ENCODE measurements at regions not wholly inside any gene's neighbourhood (a gene's known extent, or its start where the extent isn't known, plus 50 kb on each side); places are given as distances from the start of the nearest gene placed in this dataset.
A peak's percentile ranks its signal among the peaks of the same experiment; 100 is the strongest.

- H3K4me1 Mint-ChIP-seq (ENCODE audit: low read depth, unreplicated experiment): peaks cover 12% of the 10 kb centered on the region
- BruUV-seq (replicated peaks): no TSS peak
These were observed 55.4 kb downstream of the GSX1 start for GRCh38 chr13:27847669-27848068.

GRCh38 chr13:27851096-27851850 lies 59.0 kb downstream of the GSX1 start:
- no peaks in the 10 kb centered on the region for H3K9me3 ChIP-seq
- intact Hi-C loops (cut with micrococcal nuclease; ENCODE audit: unreplicated experiment): no loop called here
- H3K27ac Mint-ChIP-seq (ENCODE audit: unreplicated experiment): no peak overlapping the region
- H3K27me3 ChIP-seq (replicated peaks; ENCODE audit: control insufficient read depth, insufficient read depth, low read length): no peaks in the 10 kb centered on the region
- BruUV-seq (replicated peaks): no TSS peak
- H3K36me3 Mint-ChIP-seq (ENCODE audit: insufficient read depth, unreplicated experiment): no peaks in the 10 kb centered on the region
- H3K27me3 Mint-ChIP-seq (ENCODE audit: insufficient read depth, unreplicated experiment): no peaks in the 10 kb centered on the region
- no peaks in the 10 kb centered on the region for H3K36me3 ChIP-seq (ENCODE audit: control insufficient read depth, insufficient read depth, low read length)
- DNase-seq: peak; percentile 54 to 69
- no peak for TF ChIP-seq CTCF (IDR thresholded peaks at IDR 0.05; ENCODE audit: insufficient read depth in 1 of 2, low read depth in 1 of 2, low read length in 1 of 2, severe bottlenecking in 1 of 2, unreplicated experiment in 1 of 2)
- H3K4me1 Mint-ChIP-seq (ENCODE audit: low read depth, unreplicated experiment): peaks cover 21% of the 10 kb centered on the region
- CTCF ChIA-PET: no interaction called here
- H3K4me3 Mint-ChIP-seq (ENCODE audit: unreplicated experiment): no peak overlapping the region
- no peak overlapping the region for H3K4me3 ChIP-seq (ENCODE audit: low read depth, low read length)
- H3K9me3 Mint-ChIP-seq (ENCODE audit: unreplicated experiment): no peaks in the 10 kb centered on the region
- POLR2A ChIA-PET: interaction anchor here (0.5 kb wide), 1 partner anchor 94 kb away, joined by 9 read pairs; no protein-coding TSS in a partner anchor
- H3K4me1 ChIP-seq: peaks cover 39% of the 10 kb centered on the region

More at GRCh38 chr13:27847669-27848068, 55.4 kb downstream of the GSX1 start:
- Mint-ChIP-seq H3K27ac (ENCODE audit: unreplicated experiment) (no peak overlapping the region), H3K4me3 (ENCODE audit: unreplicated experiment) (no peak overlapping the region), H3K9me3 (ENCODE audit: unreplicated experiment) (peaks cover 14% of the 10 kb centered on the region), H3K27me3 (ENCODE audit: insufficient read depth, unreplicated experiment) (no peaks in the 10 kb centered on the region), H3K36me3 (ENCODE audit: insufficient read depth, unreplicated experiment) (no peaks in the 10 kb centered on the region)
- no peak for DNase-seq
- Histone ChIP-seq H3K4me1 (peaks cover 23% of the 10 kb centered on the region), H3K9me3 (peaks cover 8% of the 10 kb centered on the region), H3K36me3 (ENCODE audit: control insufficient read depth, insufficient read depth, low read length) (no peaks in the 10 kb centered on the region), H3K27me3 (replicated peaks; ENCODE audit: control insufficient read depth, insufficient read depth, low read length) (no peaks in the 10 kb centered on the region), H3K4me3 (ENCODE audit: low read depth, low read length) (no peak overlapping the region)
- TF ChIP-seq CTCF (IDR thresholded peaks at IDR 0.05; ENCODE audit: insufficient read depth in 1 of 2, low read depth in 1 of 2, low read length in 1 of 2, severe bottlenecking in 1 of 2, unreplicated experiment in 1 of 2): no peak
- POLR2A ChIA-PET: no interaction called here
- intact Hi-C loops (cut with micrococcal nuclease; ENCODE audit: unreplicated experiment): no loop called here
- CTCF ChIA-PET: no interaction called here

GRCh38 chr13:27852491-27852890 lies 60.2 kb downstream of the GSX1 start:
- TF ChIP-seq CTCF (IDR thresholded peaks at IDR 0.05; ENCODE audit: insufficient read depth in 1 of 2, low read depth in 1 of 2, low read length in 1 of 2, severe bottlenecking in 1 of 2, unreplicated experiment in 1 of 2): no peak
- no peaks in the 10 kb centered on the region for H3K36me3 Mint-ChIP-seq (ENCODE audit: insufficient read depth, unreplicated experiment)
- H3K27me3 Mint-ChIP-seq (ENCODE audit: insufficient read depth, unreplicated experiment): no peaks in the 10 kb centered on the region
- no peaks in the 10 kb centered on the region for H3K36me3 ChIP-seq (ENCODE audit: control insufficient read depth, insufficient read depth, low read length)
- peaks cover 26% of the 10 kb centered on the region for H3K4me1 Mint-ChIP-seq (ENCODE audit: low read depth, unreplicated experiment)
- H3K27ac Mint-ChIP-seq (ENCODE audit: unreplicated experiment): peak overlapping the region; percentile 62
- ChIA-PET POLR2A (no interaction called here), CTCF (no interaction called here)
- no peaks in the 10 kb centered on the region for H3K9me3 ChIP-seq
- peaks cover 39% of the 10 kb centered on the region for H3K4me1 ChIP-seq
- H3K27me3 ChIP-seq (replicated peaks; ENCODE audit: control insufficient read depth, insufficient read depth, low read length): no peaks in the 10 kb centered on the region
- intact Hi-C loops (cut with micrococcal nuclease; ENCODE audit: unreplicated experiment): no loop called here
- no peak for DNase-seq
- H3K4me3 ChIP-seq (ENCODE audit: low read depth, low read length): no peak overlapping the region
- BruUV-seq (replicated peaks): no TSS peak
- H3K9me3 Mint-ChIP-seq (ENCODE audit: unreplicated experiment): no peaks in the 10 kb centered on the region
- H3K4me3 Mint-ChIP-seq (ENCODE audit: unreplicated experiment): no peak overlapping the region
